GM23248 (cell line): ENCODE measurements at regions not wholly inside any gene's neighbourhood (a gene's known extent, or its start where the extent isn't known, plus 50 kb on each side); places are given as distances from the start of the nearest gene placed in this dataset.

Source experiments
- DNase-seq: peaks from one replicate; pipeline ENCODE4 v3.0.0-alpha.2; 2015
- H2AFZ ChIP-seq: fragments of 200-600 bp; sonication (generic); 2 replicates; pipeline ENCODE4 v1.6.1; 2016; ENCODE audit warnings: antibody characterized with exemption
- H3F3A ChIP-seq: fragments of 200-600 bp; sonication (generic); 2 replicates; pipeline ENCODE4 v1.6.1; 2016; ENCODE audit warnings: mild to moderate bottlenecking, antibody characterized with exemption, mixed run types; ENCODE audit not compliant: insufficient read depth
- H3K27ac ChIP-seq: fragments of 200-600 bp; sonication (generic); 2 replicates; pipeline ENCODE4 v1.5.1; 2016; ENCODE audit warnings: mild to moderate bottlenecking
- H3K27me3 ChIP-seq: fragments of 200-600 bp; sonication (generic); replicated peaks from 2 replicates; pipeline ENCODE4 v1.6.1; 2016; ENCODE audit warnings: mild to moderate bottlenecking; ENCODE audit not compliant: insufficient read depth
- H3K36me3 ChIP-seq: fragments of 200-600 bp; sonication (generic); 2 replicates; pipeline ENCODE4 v1.6.1; 2016; ENCODE audit warnings: low read depth, mild to moderate bottlenecking
- H3K4me1 ChIP-seq: fragments of 200-600 bp; sonication (generic); 2 replicates; pipeline ENCODE4 v1.6.1; 2016; ENCODE audit warnings: mild to moderate bottlenecking; ENCODE audit not compliant: insufficient read depth
- H3K4me2 ChIP-seq: fragments of 200-600 bp; sonication (generic); one replicate; pipeline ENCODE4 v1.6.1; 2016; ENCODE audit warnings: mild to moderate bottlenecking; ENCODE audit not compliant: unreplicated experiment
- H3K4me3 ChIP-seq: fragments of 200-600 bp; sonication (generic); 2 replicates; pipeline ENCODE4 v1.5.1; 2016; ENCODE audit warnings: mild to moderate bottlenecking
- H3K79me2 ChIP-seq: fragments of 200-600 bp; sonication (generic); 2 replicates; pipeline ENCODE4 v1.6.1; 2016; ENCODE audit warnings: mild to moderate bottlenecking; ENCODE audit not compliant: insufficient read depth
- H3K9ac ChIP-seq: fragments of 200-600 bp; sonication (generic); 2 replicates; pipeline ENCODE4 v1.6.1; 2016; ENCODE audit warnings: mild to moderate bottlenecking
- H3K9me2 ChIP-seq: fragments of 200-600 bp; sonication (generic); 2 replicates; pipeline ENCODE4 v1.6.1; 2016; ENCODE audit warnings: mixed run types, mild to moderate bottlenecking, moderate library complexity; ENCODE audit not compliant: insufficient read depth
- H3K9me3 ChIP-seq: fragments of 200-600 bp; sonication (generic); one replicate; pipeline ENCODE4 v1.6.1; 2017; ENCODE audit warnings: low read depth
- H4K20me1 ChIP-seq: fragments of 200-600 bp; sonication (generic); 2 replicates; pipeline ENCODE4 v1.6.0; 2016; ENCODE audit not compliant: insufficient read depth
- EZH2 ChIP-seq: fragments of 200-600 bp; sonication (generic); IDR thresholded peaks from 2 replicates; pipeline ENCODE4 v1.6.1; 2018; ENCODE audit warnings: antibody characterized with exemption, mild to moderate bottlenecking; ENCODE audit not compliant: insufficient read depth, poor library complexity, severe bottlenecking
- EZH2phosphoT487 ChIP-seq: fragments of 200-600 bp; sonication (generic); IDR thresholded peaks from 2 replicates; pipeline ENCODE4 v1.6.1; 2018; ENCODE audit warnings: antibody characterized with exemption, moderate library complexity, mild to moderate bottlenecking, low read depth; ENCODE audit not compliant: insufficient read depth
- WGBS, 2 experiments: methylation state at CpG; one replicate each; pipeline ENCODE4 v1.1.6; 2015 to 2017; ENCODE audit warnings: low lambda C conversion rate in 2 of 2, low coverage in 1 of 2; ENCODE audit errors: missing lambda C conversion rate in 2 of 2; 5-methylcytosine and 5-hydroxymethylcytosine counted together
- in situ Hi-C: fragments of 300-500 bp; cut with MboI; formaldehyde crosslinking; loops from 2 replicates; pipeline ENCODE4 v1.15.0; 2020

GRCh38 chr1:218049641-218050040 is 235.5 kb upstream of the RRP15 start:
- no peak for TF ChIP-seq EZH2
- TF ChIP-seq EZH2phosphoT487, result no peak
- 11% methylated on average over 9 of the region's 9 CpGs for WGBS, 2 experiments
- Histone ChIP-seq H3K4me1 (no peaks in the 10 kb centered on the region), H3F3A (no peaks in the 10 kb centered on the region), H3K27me3 (no peaks in the 10 kb centered on the region), H3K9ac (no peak overlapping the region), H3K27ac (no peak overlapping the region), H3K36me3 (no peaks in the 10 kb centered on the region), H2AFZ (no peak overlapping the region), H3K9me2 (no peaks in the 10 kb centered on the region), H3K4me2 (no peak overlapping the region), H3K9me3 (no peaks in the 10 kb centered on the region), H3K4me3 (no peak overlapping the region), H4K20me1 (no peaks in the 10 kb centered on the region), H3K79me2 (no peaks in the 10 kb centered on the region)
- in situ Hi-C loops, result no loop called here
- no peak for DNase-seq

GRCh38 chr1:218058730-218059129 is 226.4 kb upstream of the RRP15 start:
- Histone ChIP-seq H3K27me3 (no peaks in the 10 kb centered on the region), H3K9me2 (no peaks in the 10 kb centered on the region), H3K36me3 (no peaks in the 10 kb centered on the region), H3K4me1 (no peaks in the 10 kb centered on the region), H3F3A (no peaks in the 10 kb centered on the region), H3K4me3 (no peak overlapping the region), H4K20me1 (no peaks in the 10 kb centered on the region), H3K9me3 (no peaks in the 10 kb centered on the region), H3K4me2 (no peak overlapping the region), H3K27ac (no peak overlapping the region), H2AFZ (no peak overlapping the region), H3K79me2 (no peaks in the 10 kb centered on the region), H3K9ac (no peak overlapping the region)
- TF ChIP-seq EZH2phosphoT487 (no peak), EZH2 (no peak)
- DNase-seq, result no peak
- in situ Hi-C loops, result no loop called here
- WGBS, 2 experiments, result 10 to 12% methylated on average over 2 of the region's 2 CpGs

DNA sequence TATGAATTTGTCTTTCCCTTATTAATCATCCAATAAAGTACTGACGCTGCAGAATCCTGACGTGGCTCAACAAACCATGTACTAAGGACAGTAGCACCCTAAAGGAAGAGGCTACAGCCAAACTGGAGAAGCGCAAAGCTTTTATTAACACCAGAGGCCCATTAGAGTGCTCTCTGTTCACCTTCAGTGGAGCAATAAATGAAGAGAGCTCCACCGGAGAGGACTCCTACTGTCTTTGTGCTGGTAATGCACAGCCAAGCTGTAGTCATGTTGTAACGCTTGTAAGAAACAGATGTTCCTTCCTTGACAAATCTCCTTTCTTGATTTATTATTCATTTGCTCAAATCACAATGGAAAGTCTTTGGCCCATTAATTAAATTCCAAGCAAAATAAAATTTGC is 220.7 kb upstream of the RRP15 start:
- 11 to 18% methylated on average over 5 of the region's 5 CpGs for WGBS, 2 experiments
- Histone ChIP-seq H3K9me2 (no peaks in the 10 kb centered on the region), H3K79me2 (no peaks in the 10 kb centered on the region), H3K27ac (no peak overlapping the region), H3K4me3 (no peak overlapping the region), H3K4me2 (no peak overlapping the region), H3F3A (no peaks in the 10 kb centered on the region), H3K9me3 (no peaks in the 10 kb centered on the region), H3K4me1 (no peaks in the 10 kb centered on the region), H3K27me3 (no peaks in the 10 kb centered on the region), H3K36me3 (no peaks in the 10 kb centered on the region), H2AFZ (no peak overlapping the region), H3K9ac (no peak overlapping the region), H4K20me1 (no peaks in the 10 kb centered on the region)
- TF ChIP-seq EZH2phosphoT487 (no peak), EZH2 (no peak)
- no peak for DNase-seq
- in situ Hi-C loops, result no loop called here

DNA sequence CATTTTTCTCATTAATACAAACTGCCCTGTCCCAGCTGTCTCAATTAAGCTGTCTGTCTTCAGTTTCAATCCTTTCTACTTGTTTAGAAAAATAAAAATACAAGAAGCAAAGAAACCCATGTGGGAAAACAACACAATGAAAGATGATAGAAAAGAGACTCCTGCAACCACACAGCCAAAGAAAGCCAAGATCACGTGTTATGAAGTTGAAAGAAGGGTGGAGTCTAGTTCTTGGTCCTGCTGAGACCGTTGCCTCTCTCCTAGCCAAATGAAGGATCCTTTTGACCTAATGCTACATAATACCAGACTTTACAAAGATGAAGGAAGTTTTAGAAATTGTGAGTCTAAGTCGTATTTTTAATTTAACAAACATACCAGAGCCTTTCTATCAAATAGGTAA is 218.8 kb upstream of the RRP15 start:
- Histone ChIP-seq H2AFZ (no peak overlapping the region), H3K9me2 (no peaks in the 10 kb centered on the region), H3K36me3 (no peaks in the 10 kb centered on the region), H3K9ac (no peak overlapping the region), H3K27ac (no peak overlapping the region), H3K9me3 (no peaks in the 10 kb centered on the region), H3F3A (no peaks in the 10 kb centered on the region), H3K4me3 (no peak overlapping the region), H3K79me2 (no peaks in the 10 kb centered on the region), H3K4me1 (no peaks in the 10 kb centered on the region), H4K20me1 (no peaks in the 10 kb centered on the region), H3K4me2 (no peak overlapping the region), H3K27me3 (no peaks in the 10 kb centered on the region)
- in situ Hi-C loops, result no loop called here
- no peak for DNase-seq
- 2% methylated on average over 3 of the region's 3 CpGs for WGBS, 2 experiments
- no peak for TF ChIP-seq EZH2phosphoT487
- no peak for TF ChIP-seq EZH2

DNA sequence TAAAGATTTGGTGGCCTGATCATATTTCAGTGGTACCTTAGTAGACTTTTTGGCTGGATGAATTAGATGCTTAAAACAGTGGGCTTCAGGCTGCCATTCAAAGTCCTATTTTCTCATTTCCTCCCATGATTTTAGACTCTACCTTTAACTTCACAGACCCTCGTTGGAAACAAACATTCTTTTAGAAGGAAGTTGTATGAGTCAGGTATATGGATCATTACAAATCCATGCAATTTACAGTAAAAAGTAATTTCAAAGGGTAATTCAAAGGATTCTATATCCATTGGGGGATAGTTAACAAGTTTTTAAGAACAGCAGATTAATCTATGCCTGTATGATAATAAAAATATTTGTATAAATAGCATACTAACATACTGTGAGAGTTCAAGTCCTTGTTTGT is 216.9 kb upstream of the RRP15 start:
- Histone ChIP-seq H3K9ac (no peak overlapping the region), H3K9me3 (no peaks in the 10 kb centered on the region), H2AFZ (no peak overlapping the region), H3K4me3 (no peak overlapping the region), H4K20me1 (no peaks in the 10 kb centered on the region), H3K4me1 (no peaks in the 10 kb centered on the region), H3K27ac (no peak overlapping the region), H3K9me2 (no peaks in the 10 kb centered on the region), H3F3A (no peaks in the 10 kb centered on the region), H3K4me2 (no peak overlapping the region), H3K36me3 (no peaks in the 10 kb centered on the region), H3K27me3 (no peaks in the 10 kb centered on the region), H3K79me2 (no peaks in the 10 kb centered on the region)
- no peak for TF ChIP-seq EZH2phosphoT487
- TF ChIP-seq EZH2, result no peak
- WGBS, 2 experiments, result 3 to 4% methylated on average over 1 of the region's 1 CpG
- in situ Hi-C loops, result no loop called here
- DNase-seq, result no peak
